SHP77 treated with DMSO at 0.1 percent for 48 hours (cell line): ENCODE measurements at regions not wholly inside any gene's neighbourhood (a gene's known extent, or its start where the extent isn't known, plus 50 kb on each side); places are given as distances from the start of the nearest gene placed in this dataset.

Experiments
- DNase-seq: peaks from one replicate; lab custom pipeline; 2025; lab: John Stamatoyannopoulos, UW

GRCh38 chr13:73966331-73966730 is 167.9 kb downstream of the KLF12 start:
- no peak for DNase-seq

DNA sequence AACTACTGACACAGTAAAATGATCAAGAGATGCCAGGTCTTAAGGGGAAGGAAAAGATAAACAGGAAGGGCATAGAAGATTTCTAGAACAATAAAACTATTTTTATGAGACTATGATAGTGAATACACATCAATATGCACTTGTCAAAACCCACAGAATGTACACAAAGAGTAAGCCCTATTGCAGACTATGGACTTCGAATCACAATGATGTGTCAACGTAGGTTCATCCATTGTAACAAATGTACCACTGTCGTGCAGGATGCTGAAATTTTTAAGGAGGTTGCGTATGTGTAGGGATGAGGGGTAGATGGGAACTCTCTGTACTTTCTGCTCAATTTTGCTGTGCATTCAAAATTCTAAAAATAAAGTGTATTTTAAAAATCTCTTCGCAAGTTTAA is 171.9 kb downstream of the KLF12 start:
- DNase-seq, result no peak

GRCh38 chr13:73961181-73961580 is 173.0 kb downstream of the KLF12 start:
- DNase-seq, result no peak

DNA sequence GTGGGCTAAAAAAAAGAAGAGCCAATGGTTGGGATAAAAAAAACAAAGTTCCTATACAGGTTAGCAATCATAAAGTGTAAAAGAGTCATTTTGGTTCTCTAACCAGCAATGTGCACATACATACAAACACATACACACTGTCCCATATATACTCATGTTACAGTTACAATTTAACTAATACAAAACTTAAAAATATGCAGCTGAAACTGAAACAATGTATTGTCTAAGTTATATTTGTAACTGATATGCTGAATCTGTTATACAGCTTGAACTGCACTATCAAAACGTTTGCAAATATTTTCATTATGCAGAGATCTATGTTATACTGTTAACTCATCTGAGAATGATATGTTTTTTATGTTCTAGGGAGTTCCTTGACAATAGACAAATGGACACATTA is 173.7 kb downstream of the KLF12 start:
- DNase-seq, result no peak

GRCh38 chr13:73958657-73959397 is 175.4 kb downstream of the KLF12 start:
- DNase-seq, result no peak

GRCh38 chr13:73957889-73958288 is 176.3 kb downstream of the KLF12 start:
- no peak for DNase-seq

GRCh38 chr13:73956795-73957408 is 177.3 kb downstream of the KLF12 start:
- DNase-seq, result no peak

- DNase-seq, result no peak
Measured at GRCh38 chr13:73955977-73956500, 178.2 kb downstream of the KLF12 start.

DNA sequence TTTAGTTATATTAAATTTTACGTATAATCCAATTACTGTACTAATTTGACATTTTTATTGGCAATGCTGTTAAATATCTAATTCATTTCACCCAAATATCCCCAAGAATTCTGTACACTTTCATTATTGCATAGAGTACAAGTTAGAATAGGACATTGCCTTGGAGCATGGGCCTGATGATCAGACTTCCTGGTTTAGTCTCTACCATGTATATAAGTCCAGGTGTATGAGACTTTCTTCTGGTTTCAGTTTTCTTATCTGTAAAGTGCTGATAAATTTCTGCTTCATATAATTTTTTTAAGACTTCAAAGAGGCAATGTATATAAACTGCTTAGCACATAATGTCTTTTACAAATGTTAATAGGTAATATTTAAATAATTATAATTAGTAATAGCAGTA is 179.4 kb downstream of the KLF12 start:
- no peak for DNase-seq

DNA sequence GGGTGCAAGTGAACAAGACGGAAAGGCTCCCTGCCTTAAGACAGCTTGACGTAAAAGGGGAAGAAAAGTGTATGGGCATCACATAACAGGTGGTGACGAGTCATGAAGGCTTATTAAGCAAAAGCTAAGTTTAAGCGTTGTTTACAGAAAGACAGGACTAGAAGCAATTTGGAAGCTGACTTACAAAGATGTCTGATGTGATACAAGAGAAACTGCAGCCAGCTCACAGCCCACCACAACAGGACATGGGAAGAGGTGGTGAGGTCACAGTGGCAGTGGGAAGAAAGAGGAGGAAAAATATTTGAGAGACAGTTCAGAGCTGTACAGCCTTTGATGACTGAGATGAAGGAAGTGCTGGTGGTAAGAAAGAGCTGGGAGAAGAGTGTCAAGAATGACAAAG is 181.6 kb downstream of the KLF12 start:
- no peak for DNase-seq

- DNase-seq, result no peak
Measured at GRCh38 chr13:73948848-73949529, 185.2 kb downstream of the KLF12 start.

- DNase-seq, result no peak
Measured at GRCh38 chr13:73945871-73946270, 188.3 kb downstream of the KLF12 start.

DNA sequence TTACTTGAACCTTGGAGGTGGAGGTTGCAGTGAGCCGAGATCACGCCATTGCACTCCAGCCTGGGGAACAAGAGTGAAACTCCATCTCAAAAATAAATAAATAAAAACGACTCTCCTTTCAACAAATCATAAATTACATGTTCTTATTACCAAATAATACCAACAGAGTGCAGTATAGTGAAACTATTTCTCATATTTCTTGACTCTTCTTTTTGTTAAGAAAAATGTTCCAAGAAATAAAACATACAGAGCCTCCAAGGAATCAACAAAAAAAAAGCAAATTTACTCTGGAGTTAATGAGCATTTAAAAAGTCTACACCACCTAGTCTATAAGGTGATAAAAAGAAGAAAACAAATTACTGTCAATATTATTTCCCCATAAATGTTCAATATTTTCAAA is 188.8 kb downstream of the KLF12 start:
- no peak for DNase-seq

GRCh38 chr13:73943965-73944233 is 190.3 kb downstream of the KLF12 start:
- no peak for DNase-seq

GRCh38 chr13:73943137-73943964 is 190.9 kb downstream of the KLF12 start:
- no peak for DNase-seq

DNA sequence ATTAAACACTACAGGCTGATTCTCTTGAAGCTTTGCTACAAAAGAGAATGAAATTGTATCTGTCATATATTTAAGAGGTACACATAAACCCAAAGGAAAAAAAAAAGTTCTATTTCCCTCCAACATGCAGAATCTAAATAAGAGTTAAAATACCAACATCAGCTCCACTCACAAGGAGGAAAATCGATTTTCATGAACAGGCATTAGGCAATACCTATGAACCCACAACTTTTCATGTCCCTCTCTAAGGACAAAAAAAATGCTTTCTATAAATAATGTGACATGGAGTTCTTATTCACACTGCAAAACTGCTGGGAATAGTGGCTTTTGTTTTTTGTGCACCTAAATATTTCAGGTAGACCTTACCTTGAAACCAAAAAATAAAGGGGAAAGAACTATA is 192.5 kb downstream of the KLF12 start:
- DNase-seq, result no peak

- DNase-seq, result no peak
Measured at GRCh38 chr13:73940098-73940497, 194.1 kb downstream of the KLF12 start.

DNA sequence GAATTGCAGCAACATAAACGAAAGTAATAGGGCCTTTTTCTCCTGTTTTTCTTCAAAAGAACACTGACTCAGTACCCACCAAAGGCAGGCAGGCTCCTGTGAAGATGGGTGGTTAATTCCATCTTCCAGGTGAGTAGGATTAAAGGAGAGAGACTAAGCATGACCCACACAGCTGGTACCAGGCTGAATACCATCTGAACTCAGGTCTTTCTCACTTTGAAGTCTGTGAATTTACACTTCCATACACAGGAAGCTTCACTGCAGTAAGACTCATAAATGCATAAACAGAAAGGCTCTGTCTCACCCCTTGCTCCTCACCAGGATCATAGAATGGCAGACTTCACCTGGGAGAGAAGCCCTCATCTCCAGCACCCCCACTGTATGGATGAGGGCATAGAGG is 194.6 kb downstream of the KLF12 start:
- DNase-seq, result no peak

DNA sequence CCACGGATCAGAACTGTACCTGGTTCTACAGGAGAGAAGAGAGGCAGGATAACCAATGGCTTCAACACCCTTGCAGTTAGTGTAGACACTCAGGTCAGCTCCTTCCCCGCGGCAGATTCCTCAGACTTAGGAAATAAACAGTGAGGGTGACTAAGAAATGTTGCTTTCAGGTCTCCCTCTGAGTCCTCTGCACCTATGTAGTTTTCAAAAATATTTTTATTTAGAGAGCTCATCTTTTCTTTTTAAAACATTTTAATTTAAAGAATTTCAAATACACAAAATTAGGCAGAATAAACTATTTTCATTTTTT is 195.2 kb downstream of the KLF12 start:
- DNase-seq, result no peak

- no peak for DNase-seq
Measured at GRCh38 chr13:73938372-73939070, 195.7 kb downstream of the KLF12 start.

DNA sequence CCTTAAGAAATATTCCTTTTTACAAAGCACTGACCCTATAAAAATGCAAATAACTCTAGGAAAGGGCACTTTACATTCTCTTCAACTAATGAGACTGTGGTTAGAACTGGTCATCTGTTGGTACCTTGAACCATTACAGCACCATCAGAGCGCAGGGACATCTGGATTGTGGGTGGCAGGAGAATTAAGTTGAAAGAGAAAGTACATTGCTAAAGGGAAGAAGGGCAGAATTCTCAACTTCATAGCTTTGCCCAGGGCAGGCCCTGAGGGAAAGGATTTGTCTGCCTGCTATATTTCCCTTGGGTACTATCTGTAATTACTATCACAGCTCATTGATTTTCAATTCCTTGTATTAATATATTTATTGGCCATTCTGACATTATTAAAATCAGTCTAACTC is 196.8 kb downstream of the KLF12 start:
- no peak for DNase-seq

DNA sequence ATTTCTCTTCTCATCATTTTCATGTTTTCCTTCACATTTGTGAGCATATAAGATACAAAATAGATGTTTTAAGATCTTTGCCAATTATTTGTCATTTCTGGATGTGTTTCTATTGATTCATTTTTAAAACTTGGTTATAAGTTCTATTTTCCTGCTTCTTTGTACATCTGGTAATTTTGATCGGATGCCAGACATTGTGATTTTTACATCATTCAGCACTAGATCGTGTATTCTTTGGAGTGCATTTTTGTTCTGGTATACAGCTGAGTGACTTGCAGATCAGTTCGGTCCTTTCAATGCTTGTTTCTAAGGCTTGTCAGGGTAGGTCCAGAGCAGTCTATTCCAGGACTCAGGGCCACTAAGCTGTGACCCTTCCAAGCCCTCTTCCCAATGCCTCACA is 198.2 kb downstream of the KLF12 start:
- no peak for DNase-seq
